ENCODE measurements at regions not wholly inside any gene's neighbourhood (a gene's known extent, or its start where the extent isn't known, plus 50 kb on each side); places are given as distances from the start of the nearest gene placed in this dataset.

GRCh38 chr9:13932528-13933267, 381.2 kb downstream of the NFIB start:
- no peak for TF ChIP-seq ZNF830 (tag by site-specific recombination; IDR thresholded peaks at IDR 0.05; ENCODE audit: low read depth)
- no peak for TF ChIP-seq ZNF677 (tag by site-specific recombination; IDR thresholded peaks at IDR 0.05)
- TF ChIP-seq WT1 (tag by site-specific recombination; IDR thresholded peaks at IDR 0.05), result no peak

Data from HEK293 (cell line).